ENCODE measurements at regions not wholly inside any gene's neighbourhood (a gene's known extent, or its start where the extent isn't known, plus 50 kb on each side); places are given as distances from the start of the nearest gene placed in this dataset.

- Histone ChIP-seq H3K9me3 (ENCODE audit: insufficient read depth, low read depth, low read length) (peaks cover 4% of the 10 kb centered on the region; the same call in 1 of the 2 replicates), H3K4me2 (ENCODE audit: low read depth, low read length, poor library complexity, severe bottlenecking) (no peak overlapping the region), H4K20me1 (ENCODE audit: insufficient read depth, low read length, poor library complexity, severe bottlenecking) (no peaks in the 10 kb centered on the region), H3F3A (ENCODE audit: low read depth) (no peaks in the 10 kb centered on the region), H3K4me3 (ENCODE audit: low read length, poor library complexity, severe bottlenecking) (no peak overlapping the region), H2AFZ (ENCODE audit: low read length) (no peak overlapping the region), H3K79me2 (ENCODE audit: insufficient read depth, low read length) (no peaks in the 10 kb centered on the region), H3K9me2 (replicated peaks; ENCODE audit: low read depth, low read length) (no peaks in the 10 kb centered on the region), H3K9ac (ENCODE audit: low read depth, low read length, poor library complexity, severe bottlenecking) (no peak overlapping the region), H3K36me3 (ENCODE audit: insufficient read depth, low read length) (no peaks in the 10 kb centered on the region), H3K27me3 (ENCODE audit: insufficient read depth, low read length, poor library complexity, severe bottlenecking) (no peaks in the 10 kb centered on the region), H3K4me1 (ENCODE audit: insufficient read depth, low read length, poor library complexity, severe bottlenecking) (no peaks in the 10 kb centered on the region)
- no peak for TF ChIP-seq CTCF (conservative IDR thresholded peaks at IDR 0.05; ENCODE audit: low read length)
- no peak for TF ChIP-seq EZH2phosphoT487 (IDR thresholded peaks at IDR 0.05; ENCODE audit: borderline replicate concordance)
Observed at GRCh38 chr6:163916315-163917081, 502.0 kb downstream of the QKI start.

GRCh38 chr6:163915131-163915530 lies 500.6 kb downstream of the QKI start:
- no peaks in the 10 kb centered on the region for H3K36me3 ChIP-seq (ENCODE audit: insufficient read depth, low read length)
- no peak overlapping the region for H3K4me3 ChIP-seq (ENCODE audit: low read length, poor library complexity, severe bottlenecking)
- H4K20me1 ChIP-seq (ENCODE audit: insufficient read depth, low read length, poor library complexity, severe bottlenecking) = no peaks in the 10 kb centered on the region
- peaks cover 4% of the 10 kb centered on the region; the same call in 1 of the 2 replicates for H3K9me3 ChIP-seq (ENCODE audit: insufficient read depth, low read depth, low read length)
- no peak overlapping the region for H2AFZ ChIP-seq (ENCODE audit: low read length)
- no peaks in the 10 kb centered on the region for H3K9me2 ChIP-seq (replicated peaks; ENCODE audit: low read depth, low read length)
- H3F3A ChIP-seq (ENCODE audit: low read depth) = no peaks in the 10 kb centered on the region
- no peaks in the 10 kb centered on the region for H3K27me3 ChIP-seq (ENCODE audit: insufficient read depth, low read length, poor library complexity, severe bottlenecking)
- TF ChIP-seq CTCF (conservative IDR thresholded peaks at IDR 0.05; ENCODE audit: low read length) (no peak), EZH2phosphoT487 (IDR thresholded peaks at IDR 0.05; ENCODE audit: borderline replicate concordance) (no peak)
- no peak overlapping the region for H3K4me2 ChIP-seq (ENCODE audit: low read depth, low read length, poor library complexity, severe bottlenecking)
- H3K79me2 ChIP-seq (ENCODE audit: insufficient read depth, low read length) = no peaks in the 10 kb centered on the region
- H3K4me1 ChIP-seq (ENCODE audit: insufficient read depth, low read length, poor library complexity, severe bottlenecking) = no peaks in the 10 kb centered on the region
- no peak overlapping the region for H3K9ac ChIP-seq (ENCODE audit: low read depth, low read length, poor library complexity, severe bottlenecking)

GRCh38 chr6:163913045-163913444 lies 498.5 kb downstream of the QKI start:
- Histone ChIP-seq H3K9ac (ENCODE audit: low read depth, low read length, poor library complexity, severe bottlenecking) (no peak overlapping the region), H4K20me1 (ENCODE audit: insufficient read depth, low read length, poor library complexity, severe bottlenecking) (no peaks in the 10 kb centered on the region), H3K4me1 (ENCODE audit: insufficient read depth, low read length, poor library complexity, severe bottlenecking) (no peaks in the 10 kb centered on the region), H2AFZ (ENCODE audit: low read length) (no peak overlapping the region), H3K36me3 (ENCODE audit: insufficient read depth, low read length) (no peaks in the 10 kb centered on the region), H3F3A (ENCODE audit: low read depth) (no peaks in the 10 kb centered on the region), H3K9me2 (replicated peaks; ENCODE audit: low read depth, low read length) (no peaks in the 10 kb centered on the region), H3K4me2 (ENCODE audit: low read depth, low read length, poor library complexity, severe bottlenecking) (no peak overlapping the region), H3K27me3 (ENCODE audit: insufficient read depth, low read length, poor library complexity, severe bottlenecking) (no peaks in the 10 kb centered on the region), H3K4me3 (ENCODE audit: low read length, poor library complexity, severe bottlenecking) (no peak overlapping the region), H3K9me3 (ENCODE audit: insufficient read depth, low read depth, low read length) (no peaks in the 10 kb centered on the region; the same call in 1 of the 2 replicates), H3K79me2 (ENCODE audit: insufficient read depth, low read length) (no peaks in the 10 kb centered on the region)
- TF ChIP-seq EZH2phosphoT487 (IDR thresholded peaks at IDR 0.05; ENCODE audit: borderline replicate concordance) (no peak), CTCF (conservative IDR thresholded peaks at IDR 0.05; ENCODE audit: low read length) (no peak)
